ENCODE measurements at regions not wholly inside any gene's neighbourhood (a gene's known extent, or its start where the extent isn't known, plus 50 kb on each side); places are given as distances from the start of the nearest gene placed in this dataset.

GRCh38 chr9:30928045-30928444, 1456.4 kb upstream of the ACO1 start:
- no peak for TF ChIP-seq CTCF (IDR thresholded peaks at IDR 0.05)
- no peak for TF ChIP-seq SIN3A (IDR thresholded peaks at IDR 0.05; ENCODE audit: borderline replicate concordance, insufficient read depth, low read depth, low read length)
